Astrocyte of the cerebellum (primary cell): ENCODE measurements at regions not wholly inside any gene's neighbourhood (a gene's known extent, or its start where the extent isn't known, plus 50 kb on each side); places are given as distances from the start of the nearest gene placed in this dataset.
"Not testable (repeated sequence)": the region's sequence is repeated elsewhere in the genome, so short reads cannot be mapped to it uniquely, and the experiment has no call there.

Experiments used
- DNase-seq: peaks from one replicate; pipeline ENCODE4 v3.0.0-alpha.2; 2011; ENCODE audit warnings: low read depth
- H3K4me3 ChIP-seq: 2 replicates; pipeline ENCODE4 v1.5.1; 2011; ENCODE audit warnings: mild to moderate bottlenecking, low read depth, low read length, moderate library complexity
- CTCF ChIP-seq: IDR thresholded peaks from 2 replicates; pipeline ENCODE4 v1.5.1; 2012; ENCODE audit warnings: low read length, low read depth, moderate library complexity, mild to moderate bottlenecking; ENCODE audit errors: missing control alignments
- in situ Hi-C: cut with HindIII; loops from 2 replicates; pipeline ENCODE4 v1.10.0; 2017; ENCODE audit warnings: low sequenced_read_pairs

- no peak for DNase-seq
- in situ Hi-C loops, result no loop called here
- no peak overlapping the region for H3K4me3 ChIP-seq
- TF ChIP-seq CTCF, result no peak
Observed at GRCh38 chr4:171516694-171517093, 296.5 kb upstream of the GALNTL6 start.

- no peak for TF ChIP-seq CTCF
- in situ Hi-C loops, result no loop called here
- H3K4me3 ChIP-seq, result no peak overlapping the region
- DNase-seq, result no peak
Observed at GRCh38 chr4:171484681-171485080, 328.5 kb upstream of the GALNTL6 start.

- DNase-seq, result no peak
- in situ Hi-C loops, result no loop called here
- TF ChIP-seq CTCF, result no peak
- H3K4me3 ChIP-seq, result no peak overlapping the region
Observed at GRCh38 chr4:171478181-171478580, 335.0 kb upstream of the GALNTL6 start.

- in situ Hi-C loops, DNase-seq, H3K4me3 ChIP-seq: not testable (repeated sequence)
Observed at GRCh38 chr4:171475111-171475510, 338.1 kb upstream of the GALNTL6 start.

GRCh38 chr4:171473155-171473554 lies 340.0 kb upstream of the GALNTL6 start:
- TF ChIP-seq CTCF, result no peak
- H3K4me3 ChIP-seq, result no peak overlapping the region
- DNase-seq, result no peak
- in situ Hi-C loops, result no loop called here

GRCh38 chr4:171472230-171472629 lies 341.0 kb upstream of the GALNTL6 start:
- no peak overlapping the region for H3K4me3 ChIP-seq
- DNase-seq, result no peak
- no peak for TF ChIP-seq CTCF
- in situ Hi-C loops, result no loop called here

GRCh38 chr4:171464499-171464898 lies 348.7 kb upstream of the GALNTL6 start:
- in situ Hi-C loops, result no loop called here
- no peak for DNase-seq
- no peak overlapping the region for H3K4me3 ChIP-seq
- TF ChIP-seq CTCF, result no peak
